Esophagus mucosa (tissue), 1 donor: ENCODE measurements at regions not wholly inside any gene's neighbourhood (a gene's known extent, or its start where the extent isn't known, plus 50 kb on each side); places are given as distances from the start of the nearest gene placed in this dataset.
"Not testable (repeated sequence)": the region's sequence is repeated elsewhere in the genome, so short reads cannot be mapped to it uniquely, and the experiment has no call there.

Experiments
- ATAC-seq: fragments of 200-7000 bp; cut with Tn5 transposase; one replicate; pipeline ENCODE4 v1.9.1; 2020
- donor health status: DM: yes; HTN: yes; CAD: no.

DNA sequence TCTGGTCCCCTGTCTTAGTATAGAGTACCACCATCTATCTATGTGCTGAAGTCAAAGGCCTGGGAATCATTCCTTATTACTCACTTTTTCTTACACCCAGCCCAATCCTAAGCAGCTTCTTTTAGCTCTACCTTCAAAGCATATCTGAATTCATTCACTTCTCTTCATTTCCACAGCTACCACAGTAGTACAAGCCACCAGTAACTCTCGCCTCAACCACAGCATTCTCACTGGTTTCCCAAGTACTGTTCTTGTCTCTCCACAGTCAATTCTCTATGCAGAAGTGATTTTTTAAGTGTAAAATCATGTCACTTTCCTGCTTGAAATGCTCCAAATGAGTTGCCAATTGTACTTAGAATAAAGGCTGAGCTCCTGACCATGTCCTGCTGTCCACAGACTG, 401.7 kb downstream of the OXSM start:
- ATAC-seq: no peak

DNA sequence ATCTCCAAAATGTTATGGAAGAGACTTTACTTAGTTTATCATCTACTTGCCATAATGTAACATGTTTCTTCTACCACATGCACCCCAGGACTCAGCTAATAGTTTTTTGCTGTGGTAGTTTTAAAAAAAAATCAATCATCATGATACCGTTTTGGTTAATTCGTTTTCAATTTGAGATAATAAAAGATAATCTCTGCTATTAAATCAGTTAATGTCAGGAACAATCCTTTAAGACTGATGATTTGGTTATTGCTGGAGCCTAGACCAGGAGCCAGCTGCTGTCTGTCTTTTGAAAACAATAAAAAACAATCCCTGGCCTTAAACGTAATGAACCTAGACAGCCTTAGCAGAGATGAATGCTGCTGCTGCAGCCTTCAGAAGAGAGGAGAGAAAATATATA, 403.7 kb downstream of the OXSM start:
- no peak for ATAC-seq

DNA sequence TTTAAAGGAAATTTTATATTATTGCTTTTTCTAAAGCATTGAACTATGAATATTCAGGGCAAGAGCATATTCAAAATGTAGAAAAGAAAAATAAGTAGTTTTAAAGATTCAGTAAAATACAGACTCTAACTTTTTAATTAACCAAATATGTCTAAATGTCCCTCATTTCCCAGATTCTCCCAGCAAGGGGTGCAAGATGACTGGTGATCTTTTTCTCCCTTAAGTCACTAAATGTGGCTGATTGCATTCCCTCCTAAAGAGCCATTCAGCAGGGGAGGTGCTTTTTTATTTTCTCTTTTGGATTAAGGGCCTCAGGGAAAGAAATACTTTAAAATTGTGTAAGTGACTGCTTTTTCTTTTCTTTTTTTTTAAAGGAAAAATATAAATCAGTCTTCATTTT, 406.9 kb downstream of the OXSM start:
- ATAC-seq: no peak

DNA sequence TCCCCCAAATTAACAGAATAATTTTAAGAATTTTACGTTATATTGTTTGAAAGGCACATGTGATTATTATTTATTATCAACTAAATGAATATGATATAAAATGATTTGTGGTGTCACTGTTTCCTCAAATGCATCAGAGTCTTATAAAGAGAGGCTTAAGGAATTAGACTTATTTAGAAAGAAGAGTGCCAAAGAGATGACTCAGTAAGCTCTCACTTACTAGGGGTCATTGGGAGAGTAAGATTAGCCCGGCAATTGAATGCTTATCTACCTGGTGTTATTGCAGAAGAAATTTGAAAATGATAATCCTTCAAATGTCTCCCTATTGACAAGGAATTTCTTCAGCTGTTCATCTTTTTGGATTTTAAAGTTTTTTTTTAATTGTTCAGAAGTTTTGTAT, 408.7 kb downstream of the OXSM start:
- ATAC-seq: peak; percentile 75

DNA sequence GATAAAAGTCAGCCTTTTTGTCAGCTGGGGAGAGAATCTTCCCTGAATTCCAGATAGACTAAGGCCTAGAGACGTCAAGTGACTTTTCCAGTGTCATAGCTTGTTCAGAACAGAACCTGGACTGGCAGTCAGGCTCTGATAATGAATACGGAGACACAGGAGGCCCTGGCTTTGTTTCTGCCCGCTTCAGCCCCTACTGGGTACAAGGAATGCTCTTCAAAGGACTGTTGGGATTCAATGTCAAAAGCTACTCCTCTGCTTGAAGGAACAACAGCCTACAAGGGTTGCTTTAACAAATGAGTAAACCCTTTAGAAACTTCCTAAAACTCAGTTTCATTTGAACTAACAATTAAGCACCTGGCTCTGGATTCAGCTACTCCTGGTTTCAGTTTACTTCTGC, 412.3 kb downstream of the OXSM start:
- ATAC-seq: no peak

DNA sequence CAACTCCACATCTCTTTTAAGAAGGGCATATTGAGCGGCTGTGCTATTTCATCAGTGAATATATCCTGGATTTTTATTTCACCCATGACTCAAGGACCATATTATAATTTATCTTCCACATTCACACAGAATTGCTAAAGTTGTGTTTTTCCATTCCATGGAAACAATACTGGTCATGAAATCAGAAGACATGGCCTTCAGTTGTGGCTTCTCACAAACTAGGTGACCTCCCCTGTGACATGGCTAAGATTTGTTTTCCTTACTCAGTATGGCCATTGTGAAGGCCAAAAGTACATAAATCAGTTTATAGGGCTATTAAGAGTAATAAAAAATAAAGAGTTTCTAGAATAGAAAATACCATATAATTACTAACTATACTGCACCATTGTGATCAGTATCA, 415.6 kb downstream of the OXSM start:
- ATAC-seq: no peak

DNA sequence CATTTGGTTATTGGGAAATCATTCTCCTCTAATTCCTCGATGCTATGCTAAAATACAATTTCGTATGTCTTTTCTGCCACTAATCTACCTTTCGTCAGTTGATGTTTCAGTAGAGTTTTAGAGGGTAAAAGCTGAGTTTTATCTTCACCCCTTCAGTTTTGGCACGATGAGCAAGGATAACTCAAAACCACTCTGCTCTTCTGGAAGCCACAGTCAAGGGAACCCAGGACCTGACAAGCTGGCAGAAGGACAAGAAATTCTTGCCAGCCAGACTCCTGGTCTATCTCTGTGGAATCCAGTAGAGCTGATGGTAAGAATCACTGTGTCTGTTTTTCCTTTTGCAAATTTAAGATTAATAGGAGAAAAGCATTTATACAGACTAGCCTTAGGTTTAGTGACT, 414.4 kb upstream of the LRRC3B start:
- ATAC-seq: no peak

DNA sequence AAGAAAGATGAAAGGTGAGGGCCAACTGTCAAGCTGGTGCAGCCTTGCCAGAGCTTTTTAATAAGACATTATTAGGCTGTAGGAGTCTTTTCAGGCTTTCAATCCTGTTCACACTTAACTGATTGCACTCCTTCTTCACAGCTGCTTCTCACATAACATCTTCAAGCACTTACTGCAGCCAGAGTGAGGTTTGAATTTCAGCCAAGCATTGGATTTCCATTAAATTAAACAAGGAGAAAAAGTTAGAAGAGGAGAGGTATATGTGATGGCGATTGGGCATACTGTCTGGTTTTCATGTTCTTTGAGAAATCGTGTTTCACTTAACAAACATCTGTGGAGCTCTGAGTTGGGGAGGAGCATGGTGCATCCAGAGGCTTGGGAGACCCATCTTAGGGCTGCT, 392.8 kb upstream of the LRRC3B start:
- ATAC-seq: no peak

DNA sequence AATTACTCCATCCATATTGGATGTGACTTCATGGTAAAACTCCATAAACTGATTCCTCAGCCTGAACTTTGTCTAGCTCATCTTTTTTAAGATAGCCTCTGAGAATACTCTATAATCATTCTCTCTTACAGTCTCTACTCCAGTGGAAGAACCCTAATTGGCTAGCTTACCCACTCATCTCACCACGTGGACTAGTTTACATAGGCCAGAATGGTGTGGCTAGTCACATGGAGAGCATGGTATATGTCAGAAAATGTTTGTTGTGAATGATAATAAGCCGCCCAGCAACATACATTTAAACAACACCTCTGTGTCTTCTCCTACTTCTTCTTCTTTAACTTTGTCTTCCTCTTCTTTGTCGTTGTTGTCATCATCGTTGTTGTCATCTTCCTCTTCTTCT, 389.2 kb upstream of the LRRC3B start:
- no peak for ATAC-seq

DNA sequence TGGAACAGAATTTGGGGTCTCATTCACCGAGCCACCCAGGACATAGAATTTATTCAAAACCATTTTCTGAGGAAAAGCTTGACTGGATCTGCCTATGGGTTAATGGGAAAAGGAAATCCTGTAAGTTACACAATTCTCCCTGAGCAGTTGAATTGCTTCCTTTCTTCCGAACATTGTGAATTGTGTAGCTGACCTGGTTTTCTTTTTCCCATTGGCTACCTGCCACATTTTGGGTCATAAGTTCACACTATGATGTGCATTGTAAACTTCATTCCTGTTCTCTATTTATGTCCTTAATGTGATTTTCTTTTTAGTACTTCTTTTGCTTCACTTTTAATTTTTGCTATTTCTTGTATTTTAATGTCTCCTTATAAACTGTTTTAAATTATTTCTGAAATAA, 386.0 kb upstream of the LRRC3B start:
- ATAC-seq: peak; percentile 73

DNA sequence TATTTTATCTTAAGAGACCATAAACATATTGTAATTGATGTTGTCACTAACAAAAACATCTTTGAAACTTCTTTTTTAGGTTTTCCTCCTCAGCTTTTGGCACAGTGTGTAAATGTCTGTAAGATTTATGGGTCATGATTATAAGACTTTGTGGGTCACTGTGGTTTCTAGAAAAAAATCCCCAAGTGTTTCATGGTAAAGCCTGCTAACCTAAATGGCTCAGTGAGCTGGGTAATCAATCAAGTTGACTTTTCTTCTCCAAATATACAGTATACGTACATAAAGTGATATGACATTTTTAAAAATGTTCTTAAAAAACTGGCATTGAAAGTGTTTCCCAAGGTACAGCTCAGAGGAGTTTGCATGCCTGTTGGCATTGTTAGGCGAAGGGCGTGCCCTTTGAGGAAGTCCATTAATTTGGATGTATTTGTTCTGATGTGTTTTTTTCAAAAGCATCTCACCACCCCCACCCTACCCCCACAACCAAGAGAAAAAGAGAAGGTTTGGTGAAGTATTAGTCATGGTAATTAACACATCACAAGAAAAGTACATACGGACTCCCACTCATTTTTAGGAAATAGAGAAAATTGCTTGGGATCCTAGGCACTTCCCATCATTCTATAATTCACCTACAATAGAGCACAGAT, 385.4 kb upstream of the LRRC3B start:
- peak; percentile 70 for ATAC-seq

DNA sequence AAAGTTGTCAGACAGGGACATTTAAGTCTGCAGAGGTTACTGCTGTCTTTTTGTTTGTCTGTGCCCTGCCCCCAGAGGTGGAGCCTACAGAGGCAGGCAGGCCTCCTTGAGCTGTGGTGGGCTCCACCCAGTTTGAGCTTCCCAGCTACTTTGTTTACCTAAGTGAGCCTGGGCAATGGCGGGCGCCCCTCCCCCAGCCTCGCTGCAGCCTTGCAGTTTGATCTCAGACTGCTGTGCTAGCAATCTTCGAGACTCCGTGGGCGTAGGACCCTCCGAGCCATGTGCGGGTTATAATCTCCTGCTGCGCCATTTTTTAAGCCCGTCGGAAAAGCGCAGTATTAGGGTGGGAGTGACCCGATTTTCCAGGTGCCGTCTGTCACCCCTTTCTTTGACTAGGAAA, 378.0 kb upstream of the LRRC3B start:
- not testable (repeated sequence) for ATAC-seq

DNA sequence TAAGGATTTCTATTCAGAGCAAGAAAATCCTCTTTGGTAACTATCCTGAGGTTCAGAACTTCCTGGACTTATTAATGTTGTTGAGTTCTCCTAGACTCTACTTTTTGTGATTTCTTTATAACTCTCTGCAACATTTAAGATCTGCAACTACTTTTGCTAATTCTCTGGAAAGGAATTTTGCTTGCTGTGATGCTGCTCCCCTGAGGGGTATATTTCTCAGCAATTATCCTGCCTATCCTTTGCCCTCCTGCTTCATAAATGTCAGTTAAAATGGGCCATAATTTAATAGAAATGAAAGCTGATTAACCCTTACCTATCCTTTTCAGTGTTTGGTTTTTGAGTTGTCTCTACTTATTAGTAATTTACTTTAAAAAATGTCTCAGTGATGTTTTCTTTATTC, 377.3 kb upstream of the LRRC3B start:
- no peak for ATAC-seq

DNA sequence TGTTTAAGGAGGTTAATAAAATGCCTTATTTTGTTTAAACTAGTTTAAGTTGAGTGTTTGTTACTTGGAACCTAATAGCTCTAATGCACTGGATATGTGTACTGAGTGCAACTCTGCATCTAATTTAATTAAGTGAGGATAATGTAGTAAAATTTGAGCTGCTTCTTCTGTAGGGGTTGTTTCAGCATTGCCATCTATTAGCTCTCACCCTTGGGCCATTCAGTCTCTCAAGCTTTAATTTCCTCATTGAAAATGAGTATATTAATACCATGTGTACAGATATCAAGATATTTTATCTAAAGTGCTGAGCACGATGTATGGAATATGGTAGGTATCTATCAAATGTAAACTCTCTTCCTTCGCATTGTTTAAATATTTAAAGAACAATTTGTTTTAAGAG, 375.7 kb upstream of the LRRC3B start:
- no peak for ATAC-seq

DNA sequence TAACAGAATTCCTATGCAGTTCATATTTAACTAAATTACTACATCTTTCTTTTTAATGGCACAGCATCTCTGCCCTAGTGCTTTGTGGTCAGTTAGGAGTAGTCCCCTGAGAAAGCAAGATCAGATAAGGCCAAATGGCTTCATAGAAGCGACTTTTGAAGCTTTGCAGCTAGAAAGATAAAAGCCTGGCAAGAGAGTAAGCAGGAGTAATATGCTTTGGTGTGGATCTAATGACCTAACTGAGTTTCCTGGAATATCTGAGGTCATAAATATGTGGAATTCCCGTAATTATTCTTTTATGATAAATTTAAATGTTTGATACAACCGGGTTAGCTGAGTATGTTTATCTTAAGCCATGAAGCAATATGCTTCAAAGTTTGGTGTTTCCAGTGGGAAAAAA, 374.9 kb upstream of the LRRC3B start:
- no peak for ATAC-seq

DNA sequence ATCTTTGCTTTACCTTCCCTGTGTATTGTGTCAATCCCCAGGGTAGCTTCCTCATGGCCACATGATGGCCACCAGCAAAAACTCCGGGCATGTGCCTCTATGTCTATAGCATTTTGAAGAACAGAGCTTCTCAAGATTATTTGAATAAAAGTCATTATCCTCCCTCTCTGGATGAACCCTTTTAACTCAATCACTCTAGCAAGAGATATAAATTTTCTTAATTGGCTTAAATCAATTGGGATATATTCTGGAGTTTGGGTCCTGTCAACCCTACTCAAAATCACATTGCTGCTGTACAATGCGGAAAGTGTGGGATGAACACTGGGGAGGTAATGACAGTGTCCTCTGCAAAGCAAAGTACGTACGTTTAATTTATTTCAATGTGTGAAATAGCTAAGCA, 370.6 kb upstream of the LRRC3B start:
- ATAC-seq: no peak

DNA sequence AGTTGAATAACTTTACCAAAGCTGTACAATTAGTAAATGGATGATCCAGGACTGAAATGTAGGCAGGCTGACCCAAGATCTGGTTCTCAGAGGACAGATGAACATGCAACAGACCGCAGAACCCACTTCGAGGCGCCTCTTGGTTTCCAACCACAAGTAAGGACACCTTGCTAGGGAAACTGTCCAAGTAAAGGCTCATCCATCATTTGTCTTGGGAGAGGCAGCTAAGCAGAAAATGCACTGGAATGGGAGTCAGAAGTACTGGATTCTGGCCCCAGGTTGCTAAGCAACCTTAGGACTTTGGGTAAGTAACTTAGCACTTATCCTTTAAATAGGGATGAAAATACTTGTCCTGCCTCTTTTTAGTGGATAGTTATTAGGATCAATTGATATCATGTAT, 366.3 kb upstream of the LRRC3B start:
- ATAC-seq: no peak

DNA sequence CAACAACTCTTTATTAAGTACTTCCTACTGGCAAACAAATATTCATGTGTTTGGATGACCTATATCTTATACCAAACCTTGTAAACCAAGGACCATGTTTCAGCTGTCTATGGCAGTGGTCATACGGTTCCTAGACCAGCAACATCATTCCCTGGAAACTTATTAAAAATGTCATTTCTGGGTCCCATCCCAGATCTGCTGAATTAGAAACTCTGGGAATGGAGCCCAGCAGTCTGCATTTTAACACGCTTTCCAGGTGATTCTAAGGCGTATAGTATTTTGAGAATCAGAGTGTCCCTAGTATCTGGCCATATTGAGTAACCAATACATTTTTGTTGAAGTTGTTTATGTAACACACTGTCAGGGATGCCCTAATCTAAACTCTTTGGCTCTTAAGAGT, 363.4 kb upstream of the LRRC3B start:
- ATAC-seq: no peak

DNA sequence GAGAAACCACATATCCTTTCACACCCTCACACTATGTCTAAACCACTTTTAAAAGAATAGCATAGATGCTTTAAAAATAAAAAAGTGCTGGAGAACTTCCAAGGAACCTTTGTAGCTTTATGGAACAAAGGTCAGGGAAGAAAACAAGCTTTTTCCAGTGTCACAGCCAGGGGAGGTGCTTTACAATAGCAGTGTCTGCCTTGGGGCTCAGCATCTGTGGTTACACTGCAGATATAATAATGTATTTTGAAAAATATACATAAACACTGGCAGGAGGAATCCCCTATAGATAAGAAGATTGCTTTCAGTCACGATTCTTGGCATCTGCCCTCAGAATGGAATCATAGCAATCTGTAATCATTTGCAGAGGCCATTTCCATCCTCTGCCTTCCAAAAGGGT, 362.4 kb upstream of the LRRC3B start:
- ATAC-seq: no peak

DNA sequence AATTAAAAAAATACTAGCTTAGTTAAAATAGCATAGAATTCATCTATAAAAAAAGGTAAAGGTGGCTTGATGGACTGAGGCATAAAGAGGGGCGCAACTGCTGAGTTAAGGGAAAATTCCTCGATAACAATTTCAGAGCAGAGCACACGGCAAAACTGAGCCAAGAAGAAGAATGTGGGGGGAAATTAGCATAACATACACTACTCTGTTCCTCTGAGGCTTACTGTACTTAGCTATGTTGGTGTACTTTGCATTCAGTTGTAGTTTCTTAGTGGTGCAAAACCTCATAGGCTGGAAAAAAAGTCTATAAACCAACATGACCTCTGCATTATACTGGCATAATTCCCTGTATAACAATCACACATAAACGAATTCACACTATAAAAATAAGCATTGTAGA, 357.9 kb upstream of the LRRC3B start:
- no peak for ATAC-seq

DNA sequence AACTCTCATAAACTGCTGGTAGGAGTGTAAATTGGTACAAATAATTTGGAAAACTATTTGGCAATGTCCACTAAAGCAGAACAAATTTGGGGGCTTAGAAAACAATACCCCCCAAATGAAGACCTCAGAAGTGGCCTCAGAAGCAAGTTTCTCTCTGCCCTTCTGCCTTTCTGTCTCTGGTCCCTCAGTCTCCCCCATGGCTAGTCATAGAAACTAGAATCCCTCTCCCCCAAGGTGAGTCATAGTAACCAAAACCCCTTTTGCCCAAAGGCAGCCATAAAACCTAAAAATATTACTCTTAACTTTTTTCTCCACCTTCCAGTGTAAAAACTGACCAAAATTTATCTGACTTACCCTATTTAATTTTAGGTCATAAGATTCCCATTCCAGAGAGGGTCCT, 350.7 kb upstream of the LRRC3B start:
- ATAC-seq: no peak

DNA sequence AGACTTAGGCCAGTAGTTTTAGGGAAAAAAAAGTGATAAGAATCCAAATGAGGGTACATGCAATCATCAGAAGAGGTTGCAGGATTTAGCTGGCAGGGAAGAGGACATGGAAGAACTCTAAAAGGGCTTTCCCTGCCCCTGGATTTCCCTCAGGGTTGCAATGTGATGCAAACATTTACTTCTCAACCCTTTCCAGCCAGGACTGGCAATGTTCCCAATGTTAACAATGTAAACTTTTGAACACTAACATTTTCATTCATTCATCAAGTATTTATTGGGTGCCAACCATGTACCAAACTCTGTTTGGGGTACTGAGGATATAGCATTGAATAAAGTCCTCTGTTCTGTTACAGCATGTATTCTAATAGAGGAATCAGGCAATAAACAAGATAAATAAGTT, 349.4 kb upstream of the LRRC3B start:
- no peak for ATAC-seq

DNA sequence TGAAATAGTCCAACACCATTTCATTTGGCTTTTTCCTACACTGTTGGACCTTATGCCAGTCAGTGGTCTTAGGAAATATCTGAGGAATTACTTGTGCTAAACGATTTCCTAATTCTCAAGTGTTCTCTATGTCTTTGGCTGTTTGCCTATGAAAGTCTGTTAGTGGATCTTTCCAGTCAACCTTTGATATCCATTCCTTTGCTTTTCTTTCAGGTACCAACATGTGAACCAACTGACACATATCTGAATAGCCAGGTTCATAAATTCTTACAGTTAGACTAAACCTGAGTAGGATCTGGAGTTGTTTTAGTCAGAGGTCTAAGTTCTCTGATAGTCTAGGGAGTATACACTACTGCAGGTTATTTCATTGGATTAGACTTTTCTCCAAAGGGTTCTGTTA, 343.5 kb upstream of the LRRC3B start:
- no peak for ATAC-seq

DNA sequence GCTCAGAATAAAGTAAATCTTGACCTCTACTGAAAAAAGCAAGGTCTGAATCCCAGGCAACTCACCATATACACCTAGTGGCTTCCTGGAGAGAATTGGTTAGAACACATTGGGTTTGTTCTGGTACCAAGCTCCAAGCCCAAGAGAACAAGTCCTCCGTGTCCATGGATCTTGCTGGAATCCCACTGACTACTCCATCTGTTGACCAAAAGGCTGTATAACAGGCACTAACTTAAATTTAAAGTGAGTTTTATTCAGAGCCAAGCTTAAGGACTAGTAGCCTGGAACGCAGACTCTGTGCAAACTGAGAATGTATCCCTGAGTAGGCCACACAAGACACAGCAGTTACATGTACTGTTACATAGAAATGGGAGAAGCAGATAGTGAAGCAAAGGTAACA, 342.1 kb upstream of the LRRC3B start:
- no peak for ATAC-seq

DNA sequence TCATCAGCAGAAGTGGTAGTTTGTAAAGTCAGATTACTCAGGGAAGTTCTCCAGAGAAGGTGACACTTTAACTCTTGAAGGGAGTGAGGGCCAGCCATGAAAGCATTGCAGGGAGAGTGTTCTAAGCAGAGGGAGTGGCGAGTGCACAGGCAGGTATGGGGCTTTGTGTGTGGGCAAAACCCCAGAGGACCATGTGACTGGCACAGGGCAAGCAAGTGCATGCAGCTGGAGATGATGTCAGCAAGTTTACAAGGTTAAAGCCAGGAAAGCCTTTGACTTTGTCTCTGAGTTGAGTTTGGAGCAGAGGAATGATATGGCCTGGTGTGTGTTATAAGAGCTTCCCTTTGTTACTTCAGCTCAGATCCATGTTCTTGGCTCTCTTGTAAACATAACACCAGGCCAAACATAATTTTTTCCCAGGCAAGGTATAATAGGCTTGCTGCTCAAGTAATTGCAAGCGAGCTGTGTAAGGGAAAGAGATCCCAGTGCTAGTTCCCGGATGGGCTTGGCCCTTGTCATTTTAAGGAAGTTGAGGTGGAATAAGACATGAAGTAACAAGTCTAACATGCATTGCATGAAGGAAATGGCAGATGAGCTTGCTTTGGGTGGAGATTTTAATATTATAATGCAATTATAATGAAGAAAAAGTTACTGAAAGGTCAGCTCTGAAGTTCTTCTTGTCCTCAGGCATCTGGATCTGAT, 341.1 kb upstream of the LRRC3B start:
- ATAC-seq: peak; percentile 100
